Skeletal muscle tissue (tissue), 3 donors: ENCODE measurements at regions not wholly inside any gene's neighbourhood (a gene's known extent, or its start where the extent isn't known, plus 50 kb on each side); places are given as distances from the start of the nearest gene placed in this dataset.

Experiments
- H3K27ac ChIP-seq: one replicate; pipeline ENCODE4 v1.7.0; 2013; ENCODE audit warnings: mild to moderate bottlenecking, low read depth, low read length, inconsistent platforms
- H3K27me3 ChIP-seq, 3 donors: one replicate each; pipeline ENCODE4 v1.7.0; 2013; ENCODE audit warnings: low read length in 3 of 3; ENCODE audit not compliant: control insufficient read depth in 3 of 3, insufficient read depth in 3 of 3
- H3K36me3 ChIP-seq, 3 donors: one replicate each; pipeline ENCODE4 v1.7.0; 2013; ENCODE audit warnings: low read length in 3 of 3; ENCODE audit not compliant: control insufficient read depth in 3 of 3, insufficient read depth in 3 of 3
- H3K4me1 ChIP-seq, 3 donors: one replicate each; pipeline ENCODE4 v1.7.0; 2013; ENCODE audit warnings: low read length in 3 of 3, mild to moderate bottlenecking in 3 of 3; ENCODE audit not compliant: control insufficient read depth in 3 of 3, insufficient read depth in 3 of 3
- H3K4me3 ChIP-seq, 3 donors: one replicate each; pipeline ENCODE4 v1.7.0; 2013; ENCODE audit warnings: low read length in 3 of 3
- H3K9ac ChIP-seq, 3 donors: one replicate each; pipeline ENCODE4 v1.7.0; 2013; ENCODE audit warnings: low read length in 3 of 3, mild to moderate bottlenecking in 3 of 3, moderate library complexity in 2 of 3, low read depth in 1 of 3
- H3K9me3 ChIP-seq, 3 donors: one replicate each; pipeline ENCODE4 v1.7.0; 2013; ENCODE audit warnings: low read length in 3 of 3; ENCODE audit not compliant: control insufficient read depth in 3 of 3
- donor health status: Osteomylitis.

GRCh38 chr14:75344411-75344810 is 65.8 kb downstream of the FOS start:
- H3K9ac ChIP-seq: no peak overlapping the region
- no peaks in the 10 kb centered on the region for H3K9me3 ChIP-seq
- H3K27me3 ChIP-seq: no peaks in the 10 kb centered on the region
- no peak overlapping the region for H3K27ac ChIP-seq
- H3K36me3 ChIP-seq: no peaks in the 10 kb centered on the region
- peaks cover 25 to 33% (median 25%) of the 10 kb centered on the region in 3 donors for H3K4me1 ChIP-seq
- H3K4me3 ChIP-seq: no peak overlapping the region

DNA sequence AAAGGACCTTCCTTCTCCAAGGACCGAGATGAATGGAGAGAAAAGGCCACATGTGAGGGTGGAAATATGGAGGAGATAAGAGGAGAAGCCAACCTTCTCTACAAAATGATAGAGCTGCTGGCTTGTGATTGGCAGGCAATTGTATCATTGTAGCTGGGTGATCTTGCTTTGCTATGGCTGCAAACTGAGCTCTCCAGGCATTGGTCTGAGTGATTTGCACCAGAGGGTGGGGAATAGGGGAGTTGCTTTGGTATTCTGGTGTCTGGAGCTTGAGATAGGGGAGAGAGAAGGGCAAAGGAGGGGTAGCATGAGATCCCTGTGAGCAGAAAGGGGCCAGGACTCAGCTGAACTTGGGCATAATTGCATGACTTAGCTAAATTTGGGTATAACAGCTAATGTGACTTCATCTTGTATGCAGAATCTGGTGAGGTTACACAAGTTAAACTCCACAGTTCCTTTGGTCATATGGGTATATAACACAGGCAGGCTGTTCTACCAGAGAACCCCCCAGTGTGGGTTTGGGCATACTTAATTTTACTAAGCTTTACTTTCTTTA is 72.0 kb downstream of the FOS start:
- Histone ChIP-seq H3K27me3 (no peaks in the 10 kb centered on the region), H3K9me3 (no peaks in the 10 kb centered on the region), H3K36me3 (no peaks in the 10 kb centered on the region), H3K4me1 (no peaks in the 10 kb centered on the region), H3K27ac (no peak overlapping the region), H3K4me3 (no peak overlapping the region), H3K9ac (no peak overlapping the region)

GRCh38 chr14:75359098-75359497 is 68.7 kb upstream of the JDP2 start:
- H3K4me3 ChIP-seq: no peak overlapping the region
- no peaks in the 10 kb centered on the region for H3K9me3 ChIP-seq
- H3K27me3 ChIP-seq: no peaks in the 10 kb centered on the region
- H3K27ac ChIP-seq: no peak overlapping the region
- H3K36me3 ChIP-seq: no peaks in the 10 kb centered on the region
- peaks cover 2 to 11% (median 10%) of the 10 kb centered on the region in 3 donors for H3K4me1 ChIP-seq
- H3K9ac ChIP-seq: no peak overlapping the region

- Histone ChIP-seq H3K4me3 (no peak overlapping the region), H3K4me1 (peaks cover 2 to 11% (median 10%) of the 10 kb centered on the region in 3 donors), H3K9me3 (no peaks in the 10 kb centered on the region), H3K27ac (no peak overlapping the region), H3K36me3 (no peaks in the 10 kb centered on the region), H3K9ac (no peak overlapping the region), H3K27me3 (no peaks in the 10 kb centered on the region)
Observed at GRCh38 chr14:75361041-75361440, 66.8 kb upstream of the JDP2 start.

GRCh38 chr14:75361751-75362433 is 65.9 kb upstream of the JDP2 start:
- H3K4me3 ChIP-seq: no peak overlapping the region

DNA sequence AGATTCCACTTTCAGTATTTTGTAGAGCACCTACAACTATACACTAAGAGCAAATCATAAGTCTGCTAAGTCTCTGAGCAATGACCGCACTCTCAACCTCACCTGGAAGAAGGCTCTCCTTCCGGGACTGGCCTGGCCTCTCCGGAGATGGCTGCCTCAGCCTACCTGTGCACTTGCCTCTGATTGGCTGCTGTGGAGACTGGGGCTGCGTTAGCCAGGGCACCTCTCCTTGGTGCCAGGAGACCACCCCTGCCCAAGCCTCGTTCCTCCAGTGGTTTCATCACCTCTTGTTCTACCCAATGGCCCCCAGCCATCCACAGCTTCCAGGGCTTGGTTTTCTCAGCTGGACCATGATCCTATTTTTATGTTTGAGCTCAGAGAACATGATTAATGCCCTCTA is 64.7 kb upstream of the JDP2 start:
- Histone ChIP-seq H3K4me1 (peaks cover 3 to 21% (median 12%) of the 10 kb centered on the region in 3 donors), H3K9me3 (no peaks in the 10 kb centered on the region), H3K36me3 (no peaks in the 10 kb centered on the region), H3K4me3 (no peak overlapping the region), H3K27me3 (no peaks in the 10 kb centered on the region), H3K27ac (no peak overlapping the region), H3K9ac (no peak overlapping the region)

More at GRCh38 chr14:75361751-75362433, 65.9 kb upstream of the JDP2 start:
- Histone ChIP-seq H3K27me3 (no peaks in the 10 kb centered on the region), H3K9ac (no peak overlapping the region), H3K9me3 (no peaks in the 10 kb centered on the region), H3K36me3 (no peaks in the 10 kb centered on the region), H3K4me1 (peaks cover 2 to 11% (median 10%) of the 10 kb centered on the region in 3 donors), H3K27ac (no peak overlapping the region)

- Histone ChIP-seq H3K27me3 (no peaks in the 10 kb centered on the region), H3K4me1 (peaks cover 6 to 23% (median 12%) of the 10 kb centered on the region in 3 donors), H3K4me3 (no peak overlapping the region), H3K9ac (no peak overlapping the region), H3K9me3 (no peaks in the 10 kb centered on the region), H3K36me3 (no peaks in the 10 kb centered on the region), H3K27ac (no peak overlapping the region)
Observed at GRCh38 chr14:75363570-75364227, 64.1 kb upstream of the JDP2 start.

DNA sequence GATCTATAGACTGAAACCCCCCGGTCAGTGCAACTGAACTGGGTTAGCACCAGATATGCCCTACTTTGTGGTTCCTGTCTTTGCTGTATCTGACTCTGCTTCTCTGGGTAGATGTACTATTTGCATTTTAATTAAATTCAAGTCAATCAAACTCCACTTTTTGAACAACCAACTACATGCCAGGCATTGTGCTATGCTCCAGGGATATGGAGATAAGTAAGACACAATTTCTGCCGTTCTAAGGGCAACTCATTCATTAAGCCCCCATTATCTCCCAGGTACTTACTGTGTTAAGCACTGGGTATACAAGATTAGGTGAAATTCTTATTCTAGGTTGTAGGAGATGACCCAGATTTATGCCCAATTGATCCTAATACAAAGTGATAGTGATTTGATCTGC is 62.7 kb upstream of the JDP2 start:
- Histone ChIP-seq H3K9me3 (no peaks in the 10 kb centered on the region), H3K27me3 (no peaks in the 10 kb centered on the region), H3K9ac (no peak overlapping the region), H3K4me3 (no peak overlapping the region), H3K36me3 (no peaks in the 10 kb centered on the region), H3K27ac (no peak overlapping the region), H3K4me1 (peaks cover 14 to 31% (median 21%) of the 10 kb centered on the region in 3 donors)

DNA sequence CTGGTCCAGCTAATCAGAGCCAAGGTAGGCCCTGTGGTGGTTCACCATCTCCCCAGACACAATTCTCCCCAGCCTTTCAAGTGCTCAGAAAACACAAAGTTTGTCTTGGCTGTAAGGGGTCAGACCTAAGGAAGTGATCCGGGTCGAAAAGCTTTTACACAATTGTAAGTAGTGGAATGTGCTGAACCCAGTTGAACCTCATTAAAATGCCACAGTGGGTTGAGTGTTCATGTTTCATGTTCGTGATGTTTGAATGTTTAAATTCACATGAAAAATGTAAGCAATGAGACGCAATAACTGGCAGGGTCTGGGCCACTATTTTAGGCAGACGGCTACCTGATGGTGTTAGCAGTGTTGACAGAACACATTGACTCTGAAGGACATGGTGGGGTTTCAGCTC is 60.9 kb upstream of the JDP2 start:
- no peak overlapping the region for H3K4me3 ChIP-seq
- no peaks in the 10 kb centered on the region for H3K9me3 ChIP-seq
- H3K9ac ChIP-seq: no peak overlapping the region
- H3K4me1 ChIP-seq: peaks cover 20 to 46% (median 31%) of the 10 kb centered on the region in 3 donors
- no peaks in the 10 kb centered on the region for H3K27me3 ChIP-seq
- no peak overlapping the region for H3K27ac ChIP-seq
- H3K36me3 ChIP-seq: no peaks in the 10 kb centered on the region

GRCh38 chr14:75368333-75368732 is 59.5 kb upstream of the JDP2 start:
- Histone ChIP-seq H3K4me3 (no peak overlapping the region), H3K9ac (no peak overlapping the region), H3K4me1 (peaks cover 27 to 46% (median 27%) of the 10 kb centered on the region in 3 donors), H3K9me3 (no peaks in the 10 kb centered on the region), H3K27me3 (no peaks in the 10 kb centered on the region), H3K36me3 (no peaks in the 10 kb centered on the region), H3K27ac (no peak overlapping the region)
